ENCODE measurements at regions not wholly inside any gene's neighbourhood (a gene's known extent, or its start where the extent isn't known, plus 50 kb on each side); places are given as distances from the start of the nearest gene placed in this dataset.

- Mint-ChIP-seq H3K27me3 (no peaks in the 10 kb centered on the region), H3K27ac (no peak overlapping the region), H3K4me1 (peaks cover 7 to 12% (median 10%) of the 10 kb centered on the region in 3 donors), H3K4me3 (no peak overlapping the region), H3K36me3 (no peaks in the 10 kb centered on the region), H3K9me3 (no peaks in the 10 kb centered on the region)
- Histone ChIP-seq H3K4me1 (ENCODE audit: control insufficient read depth in 1 of 2, extremely low read depth in 1 of 2, insufficient read depth in 2 of 2, low read length in 2 of 2) (no peaks in the 10 kb centered on the region), H3K4me3 (ENCODE audit: control insufficient read depth in 1 of 2, extremely low read depth in 1 of 2, low read length in 1 of 2) (no peak overlapping the region), H3K27me3 (replicated peaks in 1 of 2; ENCODE audit: control insufficient read depth in 2 of 2, extremely low read depth in 1 of 2, insufficient read depth in 2 of 2, low read length in 1 of 2) (no peaks in the 10 kb centered on the region), H3K36me3 (ENCODE audit: control insufficient read depth in 2 of 2, extremely low read depth in 1 of 2, insufficient read depth in 1 of 2, low read length in 1 of 2) (no peaks in the 10 kb centered on the region), H3K27ac (ENCODE audit: low read length) (no peak overlapping the region), H3K9me3 (no peaks in the 10 kb centered on the region)
- DNase-seq (no peak), ATAC-seq (replicated peaks in 1 of 4) (no peak)
- POLR2A ChIA-PET = no interaction called here
- CTCF ChIA-PET = no interaction called here
These were observed 375.3 kb upstream of the DDI1 start for GRCh38 chr11:103661185-103661584.

DNA sequence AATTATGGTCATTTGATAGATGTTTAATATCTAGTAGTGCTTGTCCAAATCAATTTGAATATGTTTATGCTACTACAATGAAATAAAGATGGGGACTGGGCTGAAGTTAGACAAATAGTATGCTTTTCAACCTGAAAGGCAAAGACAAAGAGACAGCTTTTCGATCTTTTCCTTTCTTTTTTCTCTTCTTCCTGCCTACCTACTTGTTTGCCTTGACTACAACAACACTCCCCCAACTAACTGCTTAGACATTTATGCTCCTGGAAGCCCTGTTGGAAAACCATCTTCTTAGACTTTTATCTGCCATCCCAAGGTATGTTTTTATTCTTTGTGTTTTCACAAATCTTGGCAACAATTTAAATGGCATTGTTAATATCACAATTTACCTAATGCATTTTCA, 374.4 kb upstream of the DDI1 start:
- ChIA-PET POLR2A (no interaction called here), CTCF (no interaction called here)
- Histone ChIP-seq H3K27me3 (replicated peaks in 1 of 2; ENCODE audit: control insufficient read depth in 2 of 2, extremely low read depth in 1 of 2, insufficient read depth in 2 of 2, low read length in 1 of 2) (no peaks in the 10 kb centered on the region), H3K4me3 (ENCODE audit: control insufficient read depth in 1 of 2, extremely low read depth in 1 of 2, low read length in 1 of 2) (no peak overlapping the region), H3K4me1 (ENCODE audit: control insufficient read depth in 1 of 2, extremely low read depth in 1 of 2, insufficient read depth in 2 of 2, low read length in 2 of 2) (no peaks in the 10 kb centered on the region), H3K27ac (ENCODE audit: low read length) (no peak overlapping the region), H3K9me3 (no peaks in the 10 kb centered on the region), H3K36me3 (ENCODE audit: control insufficient read depth in 2 of 2, extremely low read depth in 1 of 2, insufficient read depth in 1 of 2, low read length in 1 of 2) (no peaks in the 10 kb centered on the region)
- Mint-ChIP-seq H3K9me3 (no peaks in the 10 kb centered on the region), H3K4me1 (peaks cover 7 to 12% (median 10%) of the 10 kb centered on the region in 3 donors), H3K27me3 (no peaks in the 10 kb centered on the region), H3K36me3 (no peaks in the 10 kb centered on the region), H3K27ac (no peak overlapping the region), H3K4me3 (no peak overlapping the region)
- ATAC-seq (replicated peaks in 1 of 4) (no peak), DNase-seq (no peak)
- 0% methylated on average over 1 of the region's 1 CpG for WGBS (ENCODE audit: insufficient coverage)

DNA sequence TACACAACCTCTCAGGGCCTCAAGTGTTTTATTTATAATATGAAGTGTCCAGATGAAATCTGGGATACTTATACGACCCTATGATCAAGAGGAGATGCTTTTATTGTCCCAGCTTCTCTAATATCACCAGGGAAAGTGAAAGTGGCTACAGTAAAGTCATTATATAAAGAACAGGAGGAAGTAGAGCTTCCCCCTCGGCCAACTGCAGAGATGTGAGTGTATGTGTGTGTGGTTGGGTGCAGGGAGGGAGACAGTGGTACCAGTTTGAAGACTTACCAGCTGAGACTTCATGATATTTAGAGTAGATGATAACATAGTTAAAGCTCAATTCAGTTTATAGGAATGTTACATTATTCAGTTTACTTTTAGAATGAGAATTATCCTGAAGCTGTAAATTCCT, 373.6 kb upstream of the DDI1 start:
- H3K4me3 ChIP-seq (ENCODE audit: control insufficient read depth in 1 of 2, extremely low read depth in 1 of 2, low read length in 1 of 2) = no peak overlapping the region

GRCh38 chr11:103668859-103669258, 367.6 kb upstream of the DDI1 start:
- H3K4me1 ChIP-seq (ENCODE audit: control insufficient read depth in 1 of 2, extremely low read depth in 1 of 2, insufficient read depth in 2 of 2, low read length in 2 of 2) = no peaks in the 10 kb centered on the region
- no peak overlapping the region for H3K4me3 ChIP-seq (ENCODE audit: control insufficient read depth in 1 of 2, extremely low read depth in 1 of 2, low read length in 1 of 2)
- H3K36me3 ChIP-seq (ENCODE audit: control insufficient read depth in 2 of 2, extremely low read depth in 1 of 2, insufficient read depth in 1 of 2, low read length in 1 of 2) = no peaks in the 10 kb centered on the region
- no CpG with 5 or more reads among the region's 2 CpGs for WGBS (ENCODE audit: insufficient coverage)
- H3K27me3 ChIP-seq (replicated peaks in 1 of 2; ENCODE audit: control insufficient read depth in 2 of 2, extremely low read depth in 1 of 2, insufficient read depth in 2 of 2, low read length in 1 of 2) = peaks cover 0 to 2% of the 10 kb centered on the region in 2 experiments
- Mint-ChIP-seq H3K4me3 (no peak overlapping the region), H3K36me3 (no peaks in the 10 kb centered on the region), H3K9me3 (no peaks in the 10 kb centered on the region), H3K4me1 (no peaks in the 10 kb centered on the region), H3K27me3 (peaks cover 0 to 4% of the 10 kb centered on the region in 2 donors), H3K27ac (no peak overlapping the region)
- CTCF ChIA-PET = no interaction called here
- no peak for DNase-seq
- no peak overlapping the region for H3K27ac ChIP-seq (ENCODE audit: low read length)
- POLR2A ChIA-PET = no interaction called here
- ATAC-seq (replicated peaks in 1 of 4) = no peak
- H3K9me3 ChIP-seq = no peaks in the 10 kb centered on the region

More for the DNA sequence above, 373.6 kb upstream of the DDI1 start:
- H3K9me3 ChIP-seq = no peaks in the 10 kb centered on the region
- Mint-ChIP-seq H3K27ac (no peak overlapping the region), H3K36me3 (no peaks in the 10 kb centered on the region), H3K9me3 (no peaks in the 10 kb centered on the region), H3K4me3 (no peak overlapping the region), H3K4me1 (peaks cover 7 to 12% (median 10%) of the 10 kb centered on the region in 3 donors), H3K27me3 (no peaks in the 10 kb centered on the region)
- no peaks in the 10 kb centered on the region for H3K36me3 ChIP-seq (ENCODE audit: control insufficient read depth in 2 of 2, extremely low read depth in 1 of 2, insufficient read depth in 1 of 2, low read length in 1 of 2)
- H3K4me1 ChIP-seq (ENCODE audit: control insufficient read depth in 1 of 2, extremely low read depth in 1 of 2, insufficient read depth in 2 of 2, low read length in 2 of 2) = no peaks in the 10 kb centered on the region
- ChIA-PET POLR2A (no interaction called here), CTCF (no interaction called here)
- 0% methylated on average over 1 of the region's 2 CpGs for WGBS (ENCODE audit: insufficient coverage)
- H3K27ac ChIP-seq (ENCODE audit: low read length) = no peak overlapping the region
- DNase-seq (no peak), ATAC-seq (replicated peaks in 1 of 4) (peak in 2 of 4 experiments; percentile 11 to 42)
- no peaks in the 10 kb centered on the region for H3K27me3 ChIP-seq (replicated peaks in 1 of 2; ENCODE audit: control insufficient read depth in 2 of 2, extremely low read depth in 1 of 2, insufficient read depth in 2 of 2, low read length in 1 of 2)

- Mint-ChIP-seq H3K27ac (no peak overlapping the region), H3K27me3 (peaks cover 0 to 4% of the 10 kb centered on the region in 2 donors), H3K36me3 (no peaks in the 10 kb centered on the region), H3K4me1 (no peaks in the 10 kb centered on the region), H3K9me3 (no peaks in the 10 kb centered on the region), H3K4me3 (no peak overlapping the region)
- Histone ChIP-seq H3K4me1 (ENCODE audit: control insufficient read depth in 1 of 2, extremely low read depth in 1 of 2, insufficient read depth in 2 of 2, low read length in 2 of 2) (no peaks in the 10 kb centered on the region), H3K27me3 (replicated peaks in 1 of 2; ENCODE audit: control insufficient read depth in 2 of 2, extremely low read depth in 1 of 2, insufficient read depth in 2 of 2, low read length in 1 of 2) (peaks cover 0 to 2% of the 10 kb centered on the region in 2 experiments), H3K4me3 (ENCODE audit: control insufficient read depth in 1 of 2, extremely low read depth in 1 of 2, low read length in 1 of 2) (no peak overlapping the region), H3K27ac (ENCODE audit: low read length) (no peak overlapping the region), H3K36me3 (ENCODE audit: control insufficient read depth in 2 of 2, extremely low read depth in 1 of 2, insufficient read depth in 1 of 2, low read length in 1 of 2) (no peaks in the 10 kb centered on the region), H3K9me3 (no peaks in the 10 kb centered on the region)
- POLR2A ChIA-PET = no interaction called here
- DNase-seq (no peak), ATAC-seq (replicated peaks in 1 of 4) (no peak)
- 40% methylated on average over 1 of the region's 2 CpGs for WGBS (ENCODE audit: insufficient coverage)
- CTCF ChIA-PET = no interaction called here
These were observed 365.2 kb upstream of the DDI1 start for GRCh38 chr11:103671143-103671651.

GRCh38 chr11:103673773-103674172, 362.7 kb upstream of the DDI1 start:
- H3K36me3 Mint-ChIP-seq = no peaks in the 10 kb centered on the region
- no peak overlapping the region for H3K4me3 Mint-ChIP-seq
- no peaks in the 10 kb centered on the region for H3K4me1 Mint-ChIP-seq
- peaks cover 0 to 2% of the 10 kb centered on the region in 2 experiments for H3K27me3 ChIP-seq (replicated peaks in 1 of 2; ENCODE audit: control insufficient read depth in 2 of 2, extremely low read depth in 1 of 2, insufficient read depth in 2 of 2, low read length in 1 of 2)
- H3K9me3 ChIP-seq = no peaks in the 10 kb centered on the region
- H3K4me3 ChIP-seq (ENCODE audit: control insufficient read depth in 1 of 2, extremely low read depth in 1 of 2, low read length in 1 of 2) = no peak overlapping the region
- H3K36me3 ChIP-seq (ENCODE audit: control insufficient read depth in 2 of 2, extremely low read depth in 1 of 2, insufficient read depth in 1 of 2, low read length in 1 of 2) = no peaks in the 10 kb centered on the region
- POLR2A ChIA-PET = interaction anchor here in 1 of 2 donors (0.6 kb wide), 1 partner anchor 24 kb away, joined by 3 read pairs; no protein-coding TSS in a partner anchor
- no peak overlapping the region for H3K27ac Mint-ChIP-seq
- H3K27me3 Mint-ChIP-seq = peaks cover 0 to 4% of the 10 kb centered on the region in 2 donors
- ATAC-seq (replicated peaks in 1 of 4) (no peak), DNase-seq (no peak)
- CTCF ChIA-PET = no interaction called here
- WGBS (ENCODE audit: insufficient coverage) = no CpG with 5 or more reads among the region's 2 CpGs
- no peaks in the 10 kb centered on the region for H3K9me3 Mint-ChIP-seq
- no peak overlapping the region for H3K27ac ChIP-seq (ENCODE audit: low read length)
- no peaks in the 10 kb centered on the region for H3K4me1 ChIP-seq (ENCODE audit: control insufficient read depth in 1 of 2, extremely low read depth in 1 of 2, insufficient read depth in 2 of 2, low read length in 2 of 2)

DNA sequence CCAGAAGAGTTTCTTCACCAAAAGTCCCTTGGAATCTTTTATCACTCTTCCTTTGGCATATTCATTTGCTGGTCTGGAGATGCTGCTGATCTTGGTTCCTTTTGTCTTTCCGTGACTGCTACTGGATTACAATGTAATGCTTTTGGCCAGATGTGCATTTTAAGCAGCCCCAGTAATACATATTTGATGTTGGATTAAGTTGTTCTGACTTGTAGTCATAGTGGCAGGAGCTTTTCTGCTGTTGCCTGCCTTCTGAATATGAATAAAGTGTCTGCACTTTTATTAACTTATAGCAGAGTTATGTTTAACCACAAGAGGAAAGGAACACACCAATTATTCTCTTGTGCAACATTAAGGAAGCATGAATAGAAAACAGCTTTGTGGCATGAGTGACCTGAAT, 360.0 kb upstream of the DDI1 start:
- peaks cover 0 to 2% of the 10 kb centered on the region in 2 experiments for H3K27me3 ChIP-seq (replicated peaks in 1 of 2; ENCODE audit: control insufficient read depth in 2 of 2, extremely low read depth in 1 of 2, insufficient read depth in 2 of 2, low read length in 1 of 2)
- no peaks in the 10 kb centered on the region for H3K4me1 ChIP-seq (ENCODE audit: control insufficient read depth in 1 of 2, extremely low read depth in 1 of 2, insufficient read depth in 2 of 2, low read length in 2 of 2)
- H3K36me3 ChIP-seq (ENCODE audit: control insufficient read depth in 2 of 2, extremely low read depth in 1 of 2, insufficient read depth in 1 of 2, low read length in 1 of 2) = no peaks in the 10 kb centered on the region
- no peak overlapping the region for H3K27ac ChIP-seq (ENCODE audit: low read length)
- ChIA-PET POLR2A (no interaction called here), CTCF (no interaction called here)
- Mint-ChIP-seq H3K27me3 (no peaks in the 10 kb centered on the region), H3K27ac (no peak overlapping the region), H3K4me3 (no peak overlapping the region), H3K36me3 (no peaks in the 10 kb centered on the region), H3K4me1 (no peaks in the 10 kb centered on the region), H3K9me3 (no peaks in the 10 kb centered on the region)
- no peak overlapping the region for H3K4me3 ChIP-seq (ENCODE audit: control insufficient read depth in 1 of 2, extremely low read depth in 1 of 2, low read length in 1 of 2)
- ATAC-seq (replicated peaks in 1 of 4) = no peak
- 57% methylated on average over 1 of the region's 1 CpG for WGBS (ENCODE audit: insufficient coverage)
- H3K9me3 ChIP-seq = no peaks in the 10 kb centered on the region
- no peak for DNase-seq

Measured in T-cell (primary cell).